GM18517 (cell line): ENCODE measurements at regions not wholly inside any gene's neighbourhood (a gene's known extent, or its start where the extent isn't known, plus 50 kb on each side); places are given as distances from the start of the nearest gene placed in this dataset.
A peak's percentile ranks its signal among the peaks of the same experiment; 100 is the strongest.

Experiments used
- ATAC-seq: cut with Tn5 transposase; IDR thresholded peaks from one replicate; pipeline ENCODE4 v1.9.1; 2021; ENCODE audit warnings: mild to moderate bottlenecking, moderate library complexity; ENCODE audit not compliant: unreplicated experiment

DNA sequence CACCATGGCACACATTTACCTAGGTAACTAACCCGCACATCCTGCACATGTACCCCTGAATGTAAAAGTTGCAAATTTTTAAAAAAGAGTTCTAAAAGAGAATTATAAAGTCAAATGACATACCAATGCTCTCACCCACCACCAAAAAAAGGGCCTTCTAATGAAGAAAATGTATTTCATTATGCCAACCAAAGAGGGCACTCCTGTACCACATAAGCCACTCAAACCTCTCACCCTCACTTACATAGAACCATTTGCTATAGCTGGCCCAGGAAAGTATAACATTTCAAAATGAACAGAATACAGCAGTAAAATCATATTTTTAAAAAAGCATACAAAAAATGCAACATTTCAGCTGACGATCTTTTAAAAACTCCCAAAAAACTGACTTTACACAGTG lies 241.5 kb upstream of the PKDCC start:
- no peak for ATAC-seq

DNA sequence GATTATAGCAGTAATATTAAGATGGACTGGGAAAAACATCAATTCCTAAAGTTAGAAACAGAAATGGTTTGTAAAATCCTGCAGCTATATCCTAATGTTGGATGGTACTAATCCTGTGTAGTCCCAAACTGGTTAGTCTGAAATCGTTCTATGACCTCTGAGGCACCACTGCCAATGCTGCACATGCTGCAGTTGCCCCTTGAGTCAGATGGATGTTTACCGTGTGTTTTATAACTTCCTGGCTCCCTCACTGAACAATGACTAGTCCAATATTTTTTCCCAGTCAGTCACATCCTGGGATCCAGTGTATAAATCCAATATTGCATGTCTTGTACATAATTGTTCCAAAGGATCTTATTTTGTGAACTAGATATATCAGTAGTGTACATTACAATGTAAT lies 226.7 kb upstream of the PKDCC start:
- no peak for ATAC-seq

DNA sequence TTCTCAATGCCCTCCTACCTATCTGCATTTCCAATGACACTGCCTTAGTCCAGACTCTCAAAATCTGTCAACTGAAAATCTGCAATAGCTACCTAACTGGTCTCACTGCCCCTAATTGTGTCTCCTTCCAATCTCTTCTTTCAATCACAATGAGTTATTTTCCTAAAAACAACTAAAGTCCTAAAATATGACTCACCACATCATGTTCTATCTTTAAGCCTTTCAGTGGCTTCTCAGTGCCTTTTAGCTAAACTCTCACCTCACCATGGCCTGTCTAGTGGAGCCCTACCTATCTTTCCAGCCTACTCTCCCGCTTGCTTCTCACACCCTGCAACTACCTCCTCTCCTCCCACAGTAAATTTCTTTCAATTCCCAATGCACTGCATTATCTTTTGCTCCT lies 220.9 kb upstream of the PKDCC start:
- no peak for ATAC-seq

DNA sequence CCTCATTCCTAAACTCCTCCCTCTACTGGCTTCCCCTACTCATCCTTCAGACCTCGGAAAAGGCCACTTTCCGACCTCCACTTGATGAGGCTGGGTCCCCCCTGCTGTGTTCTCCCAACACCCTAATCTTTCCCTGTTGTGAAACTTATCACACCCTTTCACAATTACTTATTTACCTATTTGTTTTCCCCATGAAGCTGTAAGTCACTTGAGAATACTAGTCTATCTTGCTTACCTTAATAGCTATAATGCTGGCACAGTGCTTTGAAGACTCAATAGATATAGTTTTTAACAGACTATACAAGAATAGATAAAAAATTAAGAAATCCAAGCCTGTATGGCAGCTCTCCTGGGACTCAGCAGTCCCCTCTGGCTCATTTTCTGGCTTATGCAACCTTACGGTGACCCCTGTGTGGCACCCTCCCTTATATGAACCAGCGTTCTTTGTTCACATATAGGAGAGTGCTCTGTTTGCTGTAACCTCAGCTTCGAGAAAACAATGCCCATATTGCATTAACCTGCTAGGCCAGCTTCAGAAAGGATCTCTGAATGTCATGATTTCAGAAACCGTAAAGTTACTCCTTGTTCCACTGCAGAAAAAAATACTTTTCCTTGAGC lies 220.4 kb upstream of the PKDCC start:
- no peak for ATAC-seq

DNA sequence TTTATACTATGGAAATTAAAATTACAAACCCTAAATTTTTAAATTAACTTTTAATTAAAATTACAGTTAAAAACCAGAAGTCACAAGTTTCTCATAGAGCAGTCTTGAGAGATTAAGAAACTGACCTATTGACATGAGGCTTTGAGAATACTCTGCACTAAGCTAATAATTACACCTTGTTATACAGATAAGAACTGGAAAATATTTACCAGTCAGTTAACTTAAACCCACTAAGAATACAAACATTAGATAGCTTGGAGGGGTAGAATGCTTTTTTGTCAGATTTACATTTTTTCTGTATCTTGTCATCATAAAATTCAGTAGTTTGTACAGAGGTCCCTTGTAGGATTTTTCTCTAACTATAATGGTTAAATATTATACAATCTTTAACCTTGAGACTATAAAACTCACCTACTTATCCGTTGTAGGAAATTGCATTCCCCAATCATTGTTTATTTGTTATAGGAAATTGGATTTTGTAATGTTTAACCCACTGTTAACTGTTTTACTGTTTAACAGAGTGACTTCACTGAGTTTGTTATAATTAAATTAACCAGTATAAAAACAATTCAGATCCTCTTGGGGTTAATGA lies 219.7 kb upstream of the PKDCC start:
- no peak for ATAC-seq

DNA sequence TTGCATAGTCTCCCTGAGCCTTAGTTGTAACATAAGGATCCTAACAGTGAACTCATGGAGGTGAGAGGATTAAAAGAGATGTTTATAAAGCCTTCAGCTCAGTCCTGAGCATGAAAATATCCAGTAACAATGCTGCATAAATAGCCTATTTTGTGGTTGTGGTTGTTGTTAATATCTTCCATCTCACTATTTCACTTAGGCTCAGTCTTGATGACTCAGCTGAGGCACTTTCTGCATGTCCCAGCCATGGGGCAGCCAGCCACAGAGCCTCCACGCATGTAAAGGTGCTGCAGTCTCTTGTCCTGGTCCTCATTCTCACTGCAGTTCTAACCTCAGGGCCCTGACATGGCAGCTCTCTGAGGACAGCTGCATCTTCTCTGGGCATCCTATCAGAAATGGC lies 218.8 kb upstream of the PKDCC start:
- ATAC-seq = no peak

DNA sequence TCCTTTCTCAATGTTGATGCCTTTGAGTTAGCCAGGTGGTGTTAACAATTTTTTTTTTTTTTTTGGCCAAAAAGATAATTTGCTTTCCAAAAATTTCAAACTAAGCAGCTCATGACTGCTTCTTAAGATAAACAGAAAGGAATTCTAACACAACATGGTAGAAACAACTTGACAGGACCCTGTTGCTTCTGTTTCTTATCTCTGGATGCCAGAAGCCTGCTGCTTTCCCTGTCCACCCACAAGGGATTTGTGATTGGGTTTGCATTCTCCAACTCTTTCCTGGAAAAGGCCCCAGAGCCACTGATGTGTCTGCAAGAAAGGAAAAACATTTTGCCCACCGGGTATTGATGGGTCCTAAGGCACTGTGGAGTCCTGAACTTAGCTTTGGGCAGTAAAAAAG lies 217.2 kb upstream of the PKDCC start:
- ATAC-seq = no peak

DNA sequence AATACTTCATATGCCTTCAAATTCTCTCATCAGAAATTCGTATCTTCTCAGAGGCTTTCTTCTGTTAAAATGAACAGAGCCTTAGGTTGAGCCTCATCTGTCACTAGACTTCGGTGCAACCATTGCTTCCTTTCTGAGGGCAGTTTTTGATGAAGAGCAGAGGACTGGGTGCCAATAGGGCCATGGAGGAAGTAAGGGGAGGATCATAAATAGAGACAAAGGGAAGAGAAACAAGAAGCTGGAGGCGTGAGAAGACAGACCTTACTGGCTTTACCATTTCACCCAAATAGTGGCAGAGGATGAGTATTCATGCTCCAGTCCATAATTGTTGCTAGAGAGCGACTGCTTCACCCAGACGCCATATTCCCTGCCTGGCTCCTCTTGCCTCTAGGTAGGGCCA lies 215.6 kb upstream of the PKDCC start:
- ATAC-seq = no peak

DNA sequence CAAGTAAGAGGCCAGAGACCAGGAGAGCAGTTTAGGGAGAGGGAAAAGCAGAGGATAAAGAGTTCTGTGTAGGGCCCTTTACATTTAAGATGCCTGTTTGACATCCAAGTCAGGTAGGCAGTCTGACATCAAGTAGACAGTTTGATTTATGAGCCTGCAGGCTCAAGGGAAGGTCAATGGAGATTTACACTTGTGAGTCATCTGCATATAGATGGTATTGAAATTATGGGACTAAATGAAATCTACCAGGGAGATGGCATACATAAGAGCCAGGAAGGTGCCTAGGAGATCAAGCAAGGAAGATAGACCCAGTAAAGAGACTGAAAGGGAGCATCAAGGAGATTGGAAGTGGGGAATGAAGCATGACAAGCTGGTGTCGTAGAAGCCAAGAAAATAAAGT lies 212.4 kb upstream of the PKDCC start:
- ATAC-seq = no peak

DNA sequence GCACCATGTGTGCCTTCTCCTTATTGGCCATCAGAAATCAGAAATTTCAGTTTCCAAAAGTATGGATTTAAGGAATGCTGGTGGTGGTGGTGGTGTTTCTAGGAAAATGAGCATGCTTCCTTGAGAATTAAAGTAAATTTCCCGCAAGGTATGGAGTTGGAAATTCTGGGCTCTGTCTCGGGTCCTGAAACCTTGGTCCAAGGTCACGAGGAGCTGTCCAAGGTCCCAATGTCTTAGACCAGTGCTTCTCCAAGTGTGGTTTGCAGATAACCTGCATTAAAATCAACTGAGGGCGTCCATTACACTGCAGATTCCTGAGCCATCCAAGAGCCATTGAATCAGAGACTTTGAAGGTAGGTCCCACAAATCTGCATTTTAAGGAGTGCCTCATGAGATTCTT lies 210.9 kb upstream of the PKDCC start:
- ATAC-seq = no peak

DNA sequence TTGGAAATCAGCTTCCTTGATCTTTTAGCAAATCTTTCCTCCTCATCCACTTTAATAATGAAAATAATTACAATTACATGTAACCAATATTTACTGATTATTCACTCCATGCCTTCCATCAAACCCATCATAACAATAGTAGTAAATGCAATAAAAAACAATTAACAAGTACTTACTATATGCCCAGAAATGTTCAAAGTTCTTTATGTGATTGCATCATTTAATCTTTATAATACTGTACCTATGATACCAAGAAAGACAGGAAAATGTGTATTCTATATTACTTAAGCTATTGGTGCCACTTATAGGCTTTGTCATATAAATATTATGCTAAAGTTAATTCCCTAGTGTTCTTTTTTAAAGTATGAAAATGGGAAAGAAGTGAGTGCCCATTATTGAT lies 210.2 kb upstream of the PKDCC start:
- ATAC-seq = no peak

DNA sequence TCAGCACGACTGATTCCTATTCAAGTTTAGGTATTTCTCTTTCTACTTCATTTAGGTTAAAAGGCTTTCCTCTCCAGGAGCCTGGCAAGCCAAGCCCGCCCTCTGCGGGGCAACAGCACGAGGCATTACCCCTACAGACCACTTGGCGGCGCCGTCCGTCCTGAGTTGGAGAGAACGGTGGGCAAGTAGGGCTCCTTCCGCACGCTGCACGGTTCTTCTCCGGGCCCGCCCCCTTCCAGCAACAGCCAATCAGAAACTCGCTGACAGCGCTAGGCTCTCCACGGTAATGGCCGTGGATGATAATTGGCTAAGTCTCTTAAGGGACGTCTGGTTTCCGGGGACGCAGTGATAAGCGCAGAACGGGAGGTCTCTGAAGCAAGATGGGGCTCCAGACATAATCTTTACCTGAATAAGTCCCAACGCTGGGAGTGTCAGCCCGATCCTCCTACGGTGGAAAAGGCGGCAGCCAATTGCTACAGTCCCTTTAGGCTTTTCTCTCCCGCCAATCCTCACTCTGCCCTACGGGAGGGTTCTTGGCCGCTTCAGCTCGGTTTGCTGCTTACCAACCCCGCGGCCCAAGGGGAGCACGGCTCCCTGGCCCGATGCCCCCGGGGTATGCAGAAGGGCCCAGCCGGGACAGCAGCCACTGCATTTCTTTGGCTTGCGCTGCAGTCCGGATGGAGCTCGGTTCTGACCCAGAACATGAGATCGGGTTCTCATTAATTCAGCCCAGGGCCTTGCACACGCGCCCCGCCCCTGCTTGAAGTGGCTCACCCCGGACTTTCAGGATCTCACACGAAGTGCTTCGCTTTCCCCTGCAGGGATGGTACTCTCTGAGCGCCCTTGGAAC lies 206.9 kb upstream of the PKDCC start:
- peak; percentile 100 for ATAC-seq

DNA sequence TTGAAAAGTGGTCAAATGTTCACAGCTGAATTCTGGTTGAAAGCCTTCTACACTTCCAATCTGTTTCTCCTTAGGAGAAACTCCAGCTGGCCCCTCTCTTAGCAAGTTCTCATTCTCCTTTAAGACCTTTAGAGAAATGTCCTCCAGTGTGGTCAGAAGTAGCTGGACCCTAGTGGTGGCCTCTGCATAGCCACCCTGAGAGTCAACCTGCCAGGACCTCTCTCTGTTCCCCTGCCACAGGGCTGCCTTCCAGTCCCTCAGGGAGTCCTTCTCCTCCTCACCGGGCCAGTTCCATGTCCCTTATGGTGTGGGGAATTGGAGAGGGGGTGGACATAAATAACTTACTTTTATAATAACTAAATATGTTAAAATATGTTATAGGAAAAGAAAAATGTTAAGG lies 200.9 kb upstream of the PKDCC start:
- no peak for ATAC-seq

DNA sequence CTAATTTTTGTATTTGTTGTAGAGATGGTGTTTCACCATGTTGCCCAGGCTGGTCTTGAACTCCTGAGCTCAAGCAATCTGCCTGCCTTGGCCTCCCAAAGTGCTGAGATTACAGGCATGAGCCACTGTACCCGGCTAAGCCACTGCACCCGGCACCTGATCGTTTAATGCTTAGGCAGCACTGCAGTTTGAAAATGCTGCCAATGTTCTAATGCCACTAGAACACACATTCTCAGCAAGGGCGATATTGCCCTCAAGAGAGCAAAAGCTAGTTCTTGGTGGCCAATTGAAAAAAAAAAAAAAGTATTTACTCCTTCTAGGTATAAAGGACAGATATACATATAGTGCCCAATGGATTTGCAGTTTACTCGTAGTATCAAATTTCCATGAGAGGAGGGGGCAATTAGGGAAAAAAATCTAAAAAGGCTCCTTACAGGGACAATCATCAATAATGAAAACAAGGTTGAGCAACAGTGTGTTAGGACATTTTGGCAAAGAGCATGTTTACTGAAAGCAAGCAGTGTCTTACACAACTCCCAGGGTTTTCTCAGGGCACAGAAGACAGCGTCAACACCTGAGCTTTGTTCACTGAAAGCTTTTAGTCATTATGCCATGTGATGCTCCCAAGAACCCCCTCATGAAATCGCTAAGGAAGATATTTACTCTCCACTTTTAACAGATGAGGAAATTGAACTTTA lies 199.9 kb upstream of the PKDCC start:
- no peak for ATAC-seq

DNA sequence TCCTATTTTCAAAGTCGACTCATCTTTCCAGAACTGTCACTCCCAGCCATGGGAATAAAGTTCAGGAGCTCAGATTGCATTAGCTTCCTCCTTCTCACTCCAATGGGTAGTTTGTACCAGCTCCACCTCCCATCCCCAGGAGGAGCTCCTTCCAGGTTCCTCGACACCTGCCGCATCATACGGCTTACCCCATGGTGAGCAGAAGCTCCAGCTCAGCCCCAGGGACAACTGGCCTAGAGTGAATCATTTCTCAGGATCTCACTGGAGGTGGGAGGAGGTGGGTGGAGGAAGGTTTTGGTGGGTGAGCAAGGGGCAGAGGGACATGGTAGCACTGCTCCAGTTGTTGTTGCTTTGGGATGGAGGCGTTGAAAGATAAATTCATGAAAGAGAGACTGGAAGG lies 196.3 kb upstream of the PKDCC start:
- no peak for ATAC-seq

DNA sequence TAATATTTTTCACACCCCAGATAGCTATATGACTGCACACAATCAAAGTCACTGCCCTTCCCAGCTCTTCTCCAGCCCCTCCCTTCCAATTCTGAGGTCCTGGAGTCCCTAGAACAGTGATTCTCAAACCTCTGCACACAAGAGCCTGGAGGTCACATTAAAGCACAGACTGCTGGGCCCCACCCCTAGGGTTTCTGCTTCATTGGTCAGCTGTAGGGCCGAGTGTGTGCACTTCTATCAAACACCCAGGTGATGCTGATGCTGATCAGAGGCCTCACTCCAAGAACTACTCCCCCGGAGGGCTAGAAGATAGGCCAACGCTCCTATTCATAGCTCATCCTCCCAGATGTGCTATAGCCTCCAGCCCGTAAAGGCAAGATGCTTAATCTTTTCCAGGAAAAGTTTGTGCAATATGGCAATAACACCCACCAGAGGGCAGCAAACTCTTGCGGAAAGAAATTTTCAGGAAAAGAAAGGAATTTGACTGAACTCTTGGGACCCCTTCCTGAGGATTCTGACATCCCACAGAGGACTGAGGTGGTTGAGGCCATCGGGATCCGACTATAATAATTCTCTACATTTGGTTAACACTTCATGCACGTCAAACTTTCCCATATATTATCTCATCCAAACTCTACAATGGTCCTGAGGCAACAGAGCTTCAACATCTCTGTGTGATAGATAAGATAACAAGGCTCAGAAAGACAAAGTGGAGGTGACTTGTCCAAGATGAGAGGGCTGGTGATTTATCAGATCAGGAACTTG lies 194.2 kb upstream of the PKDCC start:
- ATAC-seq = no peak

DNA sequence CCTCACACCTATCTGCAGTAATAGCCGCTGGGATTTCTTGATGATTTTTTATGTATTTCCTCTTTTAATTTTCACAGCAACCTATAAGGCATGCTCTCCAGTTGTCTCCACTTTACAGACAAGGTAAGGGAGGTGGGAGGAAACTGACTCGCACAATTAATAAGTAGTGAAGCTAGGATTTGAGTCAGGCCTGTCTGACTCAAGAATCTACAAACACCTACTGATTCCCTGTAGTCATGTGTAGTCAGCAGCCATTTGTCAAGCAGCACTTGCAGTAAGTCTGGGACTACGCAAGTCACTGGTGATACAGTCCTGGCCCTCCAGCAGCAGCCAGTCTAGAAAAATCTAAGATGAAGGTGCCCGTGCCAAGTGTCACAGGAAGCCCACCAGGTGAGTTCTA lies 193.6 kb upstream of the PKDCC start:
- ATAC-seq = no peak

DNA sequence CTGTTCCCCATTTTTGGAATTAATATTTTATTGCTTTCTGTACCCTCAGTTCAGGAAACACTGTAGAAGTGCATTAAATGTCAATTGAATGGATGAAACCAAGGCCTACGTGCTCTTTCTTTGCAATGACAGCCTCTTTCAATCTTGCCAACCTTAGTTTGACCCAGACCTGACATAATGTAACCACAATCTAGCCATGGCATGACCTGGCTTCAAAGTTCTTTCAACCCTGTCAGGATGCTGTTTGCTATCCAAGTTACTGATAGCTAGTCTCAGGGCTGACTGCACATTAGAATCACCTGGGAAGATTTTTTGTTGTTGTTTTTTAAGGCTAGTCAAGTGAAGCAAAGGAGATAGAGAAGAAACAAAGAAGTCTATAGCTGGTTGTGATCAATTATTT lies 190.9 kb upstream of the PKDCC start:
- no peak for ATAC-seq

DNA sequence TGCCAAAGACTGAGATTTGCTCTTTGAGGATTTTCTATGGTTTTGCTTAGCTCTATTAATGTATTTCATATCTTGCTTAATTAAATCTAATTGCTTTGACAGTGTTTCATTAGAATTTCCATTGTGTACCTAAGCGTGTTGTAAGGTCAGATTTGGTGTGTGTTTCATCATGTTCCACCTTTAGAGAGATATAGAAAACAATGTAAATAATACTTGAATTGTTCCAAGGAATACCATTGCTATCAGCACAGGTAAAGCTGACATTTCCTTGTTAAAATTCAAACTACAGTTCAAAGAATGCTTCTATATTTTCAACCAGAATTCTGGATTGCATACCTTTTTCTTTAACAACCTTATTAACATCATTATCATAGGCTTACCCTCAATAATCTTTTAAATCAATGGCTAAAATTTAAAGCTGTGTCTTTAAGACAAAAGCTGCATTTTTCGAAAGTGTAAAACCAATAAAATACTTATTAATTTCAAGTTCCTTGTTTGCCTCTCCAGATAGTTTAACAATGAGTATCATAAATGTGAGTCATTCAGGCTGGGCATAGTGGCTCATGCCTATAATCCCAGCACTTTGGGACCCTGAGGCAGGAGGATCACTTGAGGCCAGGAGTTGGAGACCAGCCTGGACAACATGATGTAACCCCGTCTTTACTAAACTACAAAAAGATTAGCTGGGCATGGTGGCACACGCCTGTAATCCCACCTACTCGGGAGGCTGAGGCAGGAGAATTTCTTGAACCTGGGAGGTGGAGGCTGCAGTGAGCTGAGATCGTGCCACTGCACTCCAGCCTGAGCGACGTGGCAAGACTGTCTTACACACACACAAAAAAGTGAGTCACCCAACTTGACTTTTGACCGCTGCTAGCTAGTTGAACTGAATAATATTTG lies 188.0 kb upstream of the PKDCC start:
- ATAC-seq = no peak

DNA sequence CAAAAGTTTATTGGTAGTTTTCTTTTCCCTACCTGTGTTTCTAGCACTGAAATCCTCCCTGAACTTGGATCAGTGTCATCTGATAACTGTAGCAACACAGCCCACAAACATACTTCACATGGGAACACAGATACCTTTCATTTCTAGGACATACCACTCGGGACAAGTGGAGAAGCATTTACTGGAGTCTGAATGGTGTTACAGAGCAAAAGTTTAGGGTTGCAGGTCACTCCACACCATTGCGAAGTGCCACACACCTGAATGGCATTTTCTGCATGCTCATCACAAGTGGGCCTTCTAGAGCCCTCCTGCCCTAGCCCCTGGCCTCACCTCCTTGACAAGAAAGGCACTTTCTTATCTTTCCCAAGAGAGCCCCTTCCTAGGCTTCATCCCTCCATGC lies 184.8 kb upstream of the PKDCC start:
- no peak for ATAC-seq
